Body of pancreas (tissue), 4 donors: ENCODE measurements at regions not wholly inside any gene's neighbourhood (a gene's known extent, or its start where the extent isn't known, plus 50 kb on each side); places are given as distances from the start of the nearest gene placed in this dataset.
"Not testable (repeated sequence)": the region's sequence is repeated elsewhere in the genome, so short reads cannot be mapped to it uniquely, and the experiment has no call there.

Experiments
- ATAC-seq: fragments of 150-250 bp; one replicate; pipeline ENCODE4 v1.9.1; 2016
- DNase-seq, 4 donors: peaks; one replicate each; pipeline ENCODE4 v3.0.0-alpha.2; 2019
- H3K27ac ChIP-seq, 4 donors: fragments of 200-600 bp; sonication (generic); 1 replicate in 3 of 4; 2 replicates in 1 of 4; pipeline versions ENCODE4 v1.5.1 to v1.6.1; 2016 to 2019; ENCODE audit warnings: mild to moderate bottlenecking in 1 of 4, mixed read lengths in 1 of 4, moderate library complexity in 1 of 4
- H3K27me3 ChIP-seq, 2 donors: fragments of 200-600 bp; sonication (generic); one replicate each; pipeline ENCODE4 v1.6.0; 2016; ENCODE audit warnings: mild to moderate bottlenecking in 1 of 2
- H3K36me3 ChIP-seq, 2 donors: fragments of 200-600 bp; sonication (generic); replicated peaks in 1 of 2; 2 replicates each; pipeline ENCODE4 v1.5.1; 2016; ENCODE audit warnings: low read depth in 2 of 2; ENCODE audit not compliant: insufficient read depth in 1 of 2
- H3K4me1 ChIP-seq: fragments of 200-600 bp; sonication (generic); one replicate; pipeline ENCODE4 v1.6.0; 2016
- H3K4me3 ChIP-seq, 2 donors: fragments of 200-600 bp; sonication (generic); 1 replicate in 1 of 2; 2 replicates in 1 of 2; pipeline ENCODE4 v1.5.1; 2016 to 2019
- H3K9me3 ChIP-seq, 3 donors: fragments of 200-600 bp; sonication (generic); 1 replicate in 2 of 3; 2 replicates in 1 of 3; pipeline ENCODE4 v1.5.1; 2016
- CTCF ChIP-seq, 7 experiments: fragments of 450-650 bp in 4 of 7; fragments of 200-600 bp in 3 of 7; sonication (generic) in 3 of 7; IDR thresholded peaks; one replicate each; pipeline ENCODE4 v1.5.1; 2016 to 2019; ENCODE audit warnings: antibody characterized with exemption in 7 of 7
- POLR2A ChIP-seq, 3 donors: fragments of 450-650 bp; IDR thresholded peaks; one replicate each; pipeline ENCODE4 v1.6.1; 2016; ENCODE audit warnings: antibody characterized with exemption in 3 of 3, mild to moderate bottlenecking in 2 of 3
- WGBS, 2 donors: methylation state at CpG; one replicate each; pipeline ENCODE4 v1.1.5; 2017; 5-methylcytosine and 5-hydroxymethylcytosine counted together
- intact Hi-C: fragments of 100-400 bp; cut with DNase I; formaldehyde crosslinking; loops from one replicate; pipeline ENCODE4 v1.15.1; 2023

GRCh38 chr3:63135367-63135766 lies 142.7 kb upstream of the SYNPR start:
- DNase-seq = no peak
- ATAC-seq = no peak

GRCh38 chr3:63136249-63136648 lies 141.9 kb upstream of the SYNPR start:
- H3K4me3 ChIP-seq, ATAC-seq, H3K4me1 ChIP-seq, intact Hi-C loops, H3K9me3 ChIP-seq, H3K27ac ChIP-seq, H3K27me3 ChIP-seq, DNase-seq, H3K36me3 ChIP-seq: not testable (repeated sequence)
- 88 to 90% methylated on average over 18 to 23 of the region's 26 CpGs for WGBS, 2 donors

More at GRCh38 chr3:63135367-63135766, 142.7 kb upstream of the SYNPR start:
- Histone ChIP-seq H3K27me3 (no peaks in the 10 kb centered on the region), H3K4me3 (no peak overlapping the region), H3K36me3 (no peaks in the 10 kb centered on the region), H3K27ac (no peak overlapping the region), H3K4me1 (no peaks in the 10 kb centered on the region), H3K9me3 (no peaks in the 10 kb centered on the region)
- intact Hi-C loops = no loop called here
- TF ChIP-seq CTCF (IDR thresholded peaks at IDR 0.05) (no peak), POLR2A (IDR thresholded peaks at IDR 0.05) (no peak)

- Histone ChIP-seq H3K27me3 (no peaks in the 10 kb centered on the region), H3K27ac (no peak overlapping the region), H3K36me3 (no peaks in the 10 kb centered on the region), H3K4me3 (no peak overlapping the region), H3K4me1 (no peaks in the 10 kb centered on the region), H3K9me3 (no peaks in the 10 kb centered on the region)
- intact Hi-C loops = no loop called here
- no peak for ATAC-seq
- DNase-seq = no peak
- TF ChIP-seq CTCF (IDR thresholded peaks at IDR 0.05) = no peak
- TF ChIP-seq POLR2A (IDR thresholded peaks at IDR 0.05) = no peak
- 43 to 53% methylated on average over 2 of the region's 2 CpGs for WGBS, 2 donors
These were observed 135.4 kb upstream of the SYNPR start for GRCh38 chr3:63142681-63143080.

- no peak for TF ChIP-seq POLR2A (IDR thresholded peaks at IDR 0.05)
- TF ChIP-seq CTCF (IDR thresholded peaks at IDR 0.05) = no peak
- H3K27ac ChIP-seq = no peak overlapping the region
- 78 to 87% methylated on average over 4 of the region's 4 CpGs for WGBS, 2 donors
- no peaks in the 10 kb centered on the region for H3K9me3 ChIP-seq
- intact Hi-C loops = no loop called here
- no peaks in the 10 kb centered on the region for H3K36me3 ChIP-seq
- H3K27me3 ChIP-seq = no peaks in the 10 kb centered on the region
- H3K4me3 ChIP-seq = no peak overlapping the region
- no peak for DNase-seq
- ATAC-seq = no peak
- H3K4me1 ChIP-seq = no peaks in the 10 kb centered on the region
These were observed 132.0 kb upstream of the SYNPR start for GRCh38 chr3:63146154-63146553.

GRCh38 chr3:63150880-63151279 lies 127.2 kb upstream of the SYNPR start:
- no peaks in the 10 kb centered on the region for H3K4me1 ChIP-seq
- 61 to 65% methylated on average over 3 of the region's 3 CpGs for WGBS, 2 donors
- H3K9me3 ChIP-seq = no peaks in the 10 kb centered on the region
- H3K27ac ChIP-seq = no peak overlapping the region
- intact Hi-C loops = no loop called here
- no peak for TF ChIP-seq POLR2A (IDR thresholded peaks at IDR 0.05)
- TF ChIP-seq CTCF (IDR thresholded peaks at IDR 0.05) = no peak
- H3K36me3 ChIP-seq = no peaks in the 10 kb centered on the region
- no peaks in the 10 kb centered on the region for H3K27me3 ChIP-seq
- ATAC-seq (no peak), DNase-seq (no peak)
- no peak overlapping the region for H3K4me3 ChIP-seq
